Breast epithelium (tissue), 3 donors: ENCODE measurements at regions not wholly inside any gene's neighbourhood (a gene's known extent, or its start where the extent isn't known, plus 50 kb on each side); places are given as distances from the start of the nearest gene placed in this dataset.

Experiments used
- POLR2A ChIP-seq: fragments of 450-650 bp; IDR thresholded peaks from one replicate; pipeline ENCODE4 v1.6.1; 2016; ENCODE audit warnings: antibody characterized with exemption, mild to moderate bottlenecking, moderate library complexity
- TF ChIP-seq, protein P1 (sequence below), 3 donors: fragments of 450-650 bp; IDR thresholded peaks; one replicate each; pipeline ENCODE4 v1.5.1; 2016 to 2017; ENCODE audit warnings: antibody characterized with exemption in 3 of 3, mild to moderate bottlenecking in 3 of 3, moderate library complexity in 3 of 3

GRCh38 chr6:103505155-103505518 is 1354.6 kb downstream of the HACE1 start:
- TF ChIP-seq, protein P1, sequence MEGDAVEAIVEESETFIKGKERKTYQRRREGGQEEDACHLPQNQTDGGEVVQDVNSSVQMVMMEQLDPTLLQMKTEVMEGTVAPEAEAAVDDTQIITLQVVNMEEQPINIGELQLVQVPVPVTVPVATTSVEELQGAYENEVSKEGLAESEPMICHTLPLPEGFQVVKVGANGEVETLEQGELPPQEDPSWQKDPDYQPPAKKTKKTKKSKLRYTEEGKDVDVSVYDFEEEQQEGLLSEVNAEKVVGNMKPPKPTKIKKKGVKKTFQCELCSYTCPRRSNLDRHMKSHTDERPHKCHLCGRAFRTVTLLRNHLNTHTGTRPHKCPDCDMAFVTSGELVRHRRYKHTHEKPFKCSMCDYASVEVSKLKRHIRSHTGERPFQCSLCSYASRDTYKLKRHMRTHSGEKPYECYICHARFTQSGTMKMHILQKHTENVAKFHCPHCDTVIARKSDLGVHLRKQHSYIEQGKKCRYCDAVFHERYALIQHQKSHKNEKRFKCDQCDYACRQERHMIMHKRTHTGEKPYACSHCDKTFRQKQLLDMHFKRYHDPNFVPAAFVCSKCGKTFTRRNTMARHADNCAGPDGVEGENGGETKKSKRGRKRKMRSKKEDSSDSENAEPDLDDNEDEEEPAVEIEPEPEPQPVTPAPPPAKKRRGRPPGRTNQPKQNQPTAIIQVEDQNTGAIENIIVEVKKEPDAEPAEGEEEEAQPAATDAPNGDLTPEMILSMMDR (IDR thresholded peaks at IDR 0.05), result no peak
- TF ChIP-seq POLR2A, result no peak
